ENCODE measurements at regions not wholly inside any gene's neighbourhood (a gene's known extent, or its start where the extent isn't known, plus 50 kb on each side); places are given as distances from the start of the nearest gene placed in this dataset.

DNA sequence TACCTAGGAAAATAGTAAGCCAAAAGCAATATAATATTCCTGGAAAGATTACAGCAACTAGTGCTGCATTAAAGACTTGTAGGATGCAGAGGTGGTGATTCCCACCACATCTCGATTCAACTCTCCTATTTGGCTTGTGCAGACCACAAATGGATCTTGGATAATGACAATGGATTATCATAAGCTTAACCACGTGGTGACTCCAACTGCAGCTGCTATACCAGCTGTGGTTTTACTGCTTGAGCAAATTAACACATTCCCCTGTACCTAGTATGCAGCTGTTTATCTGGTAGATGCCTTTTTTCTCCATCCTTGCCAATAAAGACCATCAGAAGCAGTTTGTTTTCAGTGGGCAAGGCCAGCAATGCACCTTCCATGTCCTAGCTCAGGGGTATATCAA lies 542.7 kb upstream of the ADGRL4 start:
- Histone ChIP-seq H3K36me3 (ENCODE audit: control insufficient read depth, insufficient read depth, low read length) (no peaks in the 10 kb centered on the region), H3K27me3 (ENCODE audit: control insufficient read depth, insufficient read depth, low read length) (no peaks in the 10 kb centered on the region), H3K27ac (ENCODE audit: low read length) (no peak overlapping the region), H3K4me1 (ENCODE audit: control insufficient read depth, insufficient read depth, low read length) (no peaks in the 10 kb centered on the region), H3K9me3 (ENCODE audit: control insufficient read depth, insufficient read depth, low read depth, low read length) (no peaks in the 10 kb centered on the region), H3K4me3 (ENCODE audit: low read depth in 2 of 2, low read length in 2 of 2) (no peak overlapping the region)
- in situ Hi-C loops (cut with HindIII; ENCODE audit: low pct_unique_long_range_greater_than_20kb, low sequenced_read_pairs) (no loop called here), intact Hi-C loops (cut with micrococcal nuclease; ENCODE audit: unreplicated experiment) (no loop called here)
- POLR2A ChIA-PET = no interaction called here
- no TSS peak for BruUV-seq (replicated peaks)
- ATAC-seq (no peak), DNase-seq (ENCODE audit: low read depth, low spot score) (no peak)
- TF ChIP-seq, protein P1, sequence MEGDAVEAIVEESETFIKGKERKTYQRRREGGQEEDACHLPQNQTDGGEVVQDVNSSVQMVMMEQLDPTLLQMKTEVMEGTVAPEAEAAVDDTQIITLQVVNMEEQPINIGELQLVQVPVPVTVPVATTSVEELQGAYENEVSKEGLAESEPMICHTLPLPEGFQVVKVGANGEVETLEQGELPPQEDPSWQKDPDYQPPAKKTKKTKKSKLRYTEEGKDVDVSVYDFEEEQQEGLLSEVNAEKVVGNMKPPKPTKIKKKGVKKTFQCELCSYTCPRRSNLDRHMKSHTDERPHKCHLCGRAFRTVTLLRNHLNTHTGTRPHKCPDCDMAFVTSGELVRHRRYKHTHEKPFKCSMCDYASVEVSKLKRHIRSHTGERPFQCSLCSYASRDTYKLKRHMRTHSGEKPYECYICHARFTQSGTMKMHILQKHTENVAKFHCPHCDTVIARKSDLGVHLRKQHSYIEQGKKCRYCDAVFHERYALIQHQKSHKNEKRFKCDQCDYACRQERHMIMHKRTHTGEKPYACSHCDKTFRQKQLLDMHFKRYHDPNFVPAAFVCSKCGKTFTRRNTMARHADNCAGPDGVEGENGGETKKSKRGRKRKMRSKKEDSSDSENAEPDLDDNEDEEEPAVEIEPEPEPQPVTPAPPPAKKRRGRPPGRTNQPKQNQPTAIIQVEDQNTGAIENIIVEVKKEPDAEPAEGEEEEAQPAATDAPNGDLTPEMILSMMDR (IDR thresholded peaks at IDR 0.05) = no peak
- TF ChIP-seq SIN3A (IDR thresholded peaks at IDR 0.05; ENCODE audit: borderline replicate concordance, insufficient read depth, low read depth, low read length) (no peak), POLR2AphosphoS5 (IDR thresholded peaks at IDR 0.05; ENCODE audit: low read depth, low read length) (no peak), REST (IDR thresholded peaks at IDR 0.05; ENCODE audit: insufficient read depth in 1 of 2, low read depth in 2 of 2, low read length in 1 of 2) (no peak), TCF7L2 (IDR thresholded peaks at IDR 0.05; ENCODE audit: low read depth, low read length) (no peak)
- CTCF ChIA-PET = no interaction called here

DNA sequence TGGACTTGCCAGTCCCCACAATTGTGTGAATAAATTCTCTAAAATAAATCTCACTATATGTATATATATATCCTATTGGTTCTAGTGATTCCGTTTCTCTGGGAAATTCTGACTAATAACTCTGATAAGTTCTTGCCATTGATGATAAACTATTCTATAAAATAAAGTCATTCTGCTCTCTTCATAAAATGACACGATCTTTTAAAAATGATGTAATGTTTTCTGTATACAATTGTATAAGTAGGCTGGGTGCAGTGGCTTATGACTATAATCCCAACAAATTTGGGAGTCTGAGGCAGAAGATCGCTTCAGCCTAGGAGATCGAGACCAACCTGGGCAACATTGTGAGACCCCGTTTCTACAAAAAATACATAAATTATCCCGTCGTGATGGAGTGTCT lies 541.0 kb upstream of the ADGRL4 start:
- DNase-seq (ENCODE audit: low read depth, low spot score) (no peak), ATAC-seq (no peak)
- H3K4me1 ChIP-seq (ENCODE audit: control insufficient read depth, insufficient read depth, low read length) = no peaks in the 10 kb centered on the region
- in situ Hi-C loops (cut with HindIII; ENCODE audit: low pct_unique_long_range_greater_than_20kb, low sequenced_read_pairs) (no loop called here), intact Hi-C loops (cut with micrococcal nuclease; ENCODE audit: unreplicated experiment) (no loop called here)
- no peak overlapping the region for H3K4me3 ChIP-seq (ENCODE audit: low read depth in 2 of 2, low read length in 2 of 2)
- H3K27ac ChIP-seq (ENCODE audit: low read length) = no peak overlapping the region
- no peak for TF ChIP-seq POLR2AphosphoS5 (IDR thresholded peaks at IDR 0.05; ENCODE audit: low read depth, low read length)
- no peak for TF ChIP-seq REST (IDR thresholded peaks at IDR 0.05; ENCODE audit: insufficient read depth in 1 of 2, low read depth in 2 of 2, low read length in 1 of 2)
- TF ChIP-seq SIN3A (IDR thresholded peaks at IDR 0.05; ENCODE audit: borderline replicate concordance, insufficient read depth, low read depth, low read length) = no peak
- no peak for TF ChIP-seq TCF7L2 (IDR thresholded peaks at IDR 0.05; ENCODE audit: low read depth, low read length)
- TF ChIP-seq, protein P1 (IDR thresholded peaks at IDR 0.05) = no peak
- ChIA-PET CTCF (no interaction called here), POLR2A (no interaction called here)
- H3K27me3 ChIP-seq (ENCODE audit: control insufficient read depth, insufficient read depth, low read length) = no peaks in the 10 kb centered on the region
- no peaks in the 10 kb centered on the region for H3K9me3 ChIP-seq (ENCODE audit: control insufficient read depth, insufficient read depth, low read depth, low read length)
- no peaks in the 10 kb centered on the region for H3K36me3 ChIP-seq (ENCODE audit: control insufficient read depth, insufficient read depth, low read length)
- no TSS peak for BruUV-seq (replicated peaks)

Measured in Panc1 (cell line).